ENCODE measurements at regions not wholly inside any gene's neighbourhood (a gene's known extent, or its start where the extent isn't known, plus 50 kb on each side); places are given as distances from the start of the nearest gene placed in this dataset.

GRCh38 chr13:74043237-74043636 is 91.0 kb downstream of the KLF12 start:
- no peak for DNase-seq

- peak in 1 of 5 experiments; percentile 4 for DNase-seq
These were observed 94.0 kb downstream of the KLF12 start for GRCh38 chr13:74040200-74040599.

GRCh38 chr13:74039667-74040066 is 94.5 kb downstream of the KLF12 start:
- DNase-seq, result no peak

DNA sequence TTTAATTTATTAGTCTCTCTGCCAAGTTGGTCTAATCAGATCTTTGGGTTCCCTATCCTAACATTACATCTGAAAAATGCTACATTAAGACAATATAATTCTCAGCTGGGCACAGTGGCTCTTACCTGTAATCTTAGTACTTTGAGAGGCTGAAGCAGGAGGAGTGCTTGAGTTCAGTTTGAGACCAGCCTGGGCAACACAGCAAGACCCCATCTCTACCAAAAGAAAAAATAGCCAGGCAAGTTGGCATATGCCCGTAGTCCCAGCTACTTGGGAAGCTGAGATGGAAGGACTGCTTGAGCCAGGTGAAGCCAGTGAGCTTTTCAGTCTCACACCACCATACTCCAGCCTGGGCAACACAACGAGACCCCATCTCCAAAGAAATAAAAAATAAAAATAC is 95.0 kb downstream of the KLF12 start:
- no peak for DNase-seq

GRCh38 chr13:74037762-74038161 is 96.4 kb downstream of the KLF12 start:
- peak in 1 of 5 experiments; percentile 86 for DNase-seq

- DNase-seq, result no peak
These were observed 97.8 kb downstream of the KLF12 start for GRCh38 chr13:74036373-74036772.

- no peak for DNase-seq
These were observed 98.3 kb downstream of the KLF12 start for GRCh38 chr13:74035896-74036295.

- DNase-seq, result no peak
These were observed 101.9 kb downstream of the KLF12 start for GRCh38 chr13:74032325-74032724.

DNA sequence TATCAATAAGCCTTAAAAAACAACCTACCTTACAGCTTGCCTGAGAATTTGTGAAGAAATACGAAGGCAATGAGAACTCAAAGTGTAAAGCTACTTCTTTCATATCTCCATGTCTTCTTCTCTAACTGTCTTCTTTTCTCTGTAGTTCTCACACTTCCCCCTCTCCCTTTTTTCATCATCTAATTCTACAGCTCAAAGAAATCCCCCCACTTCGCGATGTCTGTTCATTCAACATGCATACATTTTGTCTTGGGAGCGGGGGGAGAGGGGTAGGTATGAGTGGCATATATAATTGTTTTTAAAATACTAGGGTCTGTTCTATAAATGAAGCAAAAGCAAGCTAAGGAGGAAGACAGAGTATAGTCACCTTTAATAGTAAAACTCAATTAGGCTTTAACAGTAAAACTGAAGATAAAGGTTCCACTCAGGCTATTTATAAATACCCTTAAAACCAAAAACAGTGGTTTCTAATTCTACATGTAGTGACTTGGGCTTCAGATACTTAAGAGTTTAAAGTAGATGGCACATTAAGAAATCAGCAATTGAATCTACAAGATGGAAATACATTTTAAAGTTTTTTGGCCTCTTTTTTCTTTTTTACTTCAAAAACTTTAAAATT is 106.9 kb downstream of the KLF12 start:
- no peak for DNase-seq

- peak; percentile 10 to 83 (median 53) for DNase-seq
These were observed 107.5 kb downstream of the KLF12 start for GRCh38 chr13:74026753-74027152.

DNA sequence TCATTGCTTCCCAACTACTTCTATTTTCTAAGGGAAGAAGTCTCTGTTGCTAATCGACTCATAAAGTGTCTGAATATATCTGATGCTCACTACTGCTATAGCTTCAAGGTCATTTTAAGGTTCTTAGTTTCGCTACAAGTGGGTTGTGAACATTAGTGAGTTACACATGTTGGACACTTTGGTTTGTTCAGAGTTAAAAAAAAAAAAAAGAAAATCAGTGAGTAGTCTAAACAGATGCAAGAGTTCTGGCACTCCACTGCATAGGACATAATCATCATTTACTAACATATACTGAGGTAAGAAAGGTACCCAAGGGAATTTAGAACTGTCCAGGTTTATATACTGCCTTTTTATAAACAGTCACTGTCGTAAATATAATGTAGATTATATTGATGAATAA is 108.8 kb downstream of the KLF12 start:
- DNase-seq, result no peak

DNA sequence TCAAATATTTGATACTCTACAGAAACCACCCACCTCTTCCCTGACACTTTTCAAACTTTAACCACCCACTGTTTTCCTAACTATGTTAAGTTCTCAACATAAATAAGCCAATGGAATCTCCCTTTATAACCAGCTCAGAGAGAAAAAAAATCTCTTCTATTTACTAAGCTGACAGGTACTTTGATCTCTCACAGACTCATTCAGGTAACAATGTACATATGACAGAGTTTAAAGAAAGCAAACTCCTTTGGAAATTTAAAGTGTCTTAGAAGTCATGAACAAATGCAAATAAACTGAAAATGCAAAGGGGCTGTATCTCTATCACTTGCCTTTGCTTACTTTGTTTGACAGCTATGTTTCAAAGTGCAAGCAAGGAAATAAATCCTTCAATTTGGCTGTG is 109.3 kb downstream of the KLF12 start:
- no peak for DNase-seq

DNA sequence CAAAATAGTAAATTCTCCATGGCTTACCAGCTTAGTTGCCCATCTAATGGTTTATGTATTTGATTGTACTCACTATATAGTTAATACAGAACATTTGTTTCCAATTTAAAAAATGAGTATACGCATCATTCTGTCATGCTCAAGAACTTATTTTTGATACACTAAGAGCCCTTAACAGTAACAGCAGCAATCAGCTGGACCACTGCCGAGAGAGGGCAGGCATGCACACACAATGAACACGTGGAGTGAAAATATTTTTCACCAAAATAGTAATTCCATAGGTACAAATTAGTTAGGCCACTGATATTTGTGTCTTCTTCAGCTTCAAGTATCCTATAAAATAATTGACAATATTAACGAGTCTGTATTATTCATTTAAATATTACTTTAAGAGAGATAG is 109.9 kb downstream of the KLF12 start:
- DNase-seq, result no peak

DNA sequence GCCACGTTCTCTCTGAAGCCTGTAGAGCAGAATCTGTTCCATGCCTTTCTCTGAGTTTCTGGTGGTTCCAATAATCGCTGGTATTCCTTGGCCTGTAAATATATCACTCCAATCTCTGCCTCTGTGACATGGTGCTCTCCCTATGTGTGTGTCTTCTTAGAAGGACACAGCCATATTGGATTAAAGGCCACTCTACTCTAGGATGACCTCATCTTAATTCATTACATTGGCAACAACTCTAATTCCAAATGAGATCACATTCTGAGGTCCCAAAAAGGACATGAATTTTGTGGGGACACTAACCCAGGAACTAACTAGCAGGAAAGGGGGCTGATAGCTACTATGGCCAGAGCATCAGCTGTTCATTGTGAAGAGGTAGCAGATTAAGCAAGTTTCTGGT is 110.7 kb downstream of the KLF12 start:
- DNase-seq, result no peak

- no peak for DNase-seq
These were observed 112.7 kb downstream of the KLF12 start for GRCh38 chr13:74021505-74021904.

DNA sequence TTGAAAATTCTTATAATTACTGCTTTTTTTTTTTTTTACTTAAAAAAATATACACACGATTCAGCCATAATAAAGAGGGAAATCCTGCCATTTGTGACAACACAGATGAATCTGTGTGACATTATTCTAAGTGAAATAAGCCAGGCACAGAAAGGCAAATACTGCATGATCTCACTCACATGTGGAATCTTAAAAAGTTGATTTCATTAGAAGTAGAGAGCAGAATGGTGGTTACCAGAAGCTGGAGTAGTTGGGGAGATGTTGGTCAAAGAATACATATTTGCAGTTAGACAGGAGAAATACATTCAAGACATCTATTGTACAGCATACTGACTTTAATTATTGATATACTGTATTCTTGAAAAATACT is 116.2 kb downstream of the KLF12 start:
- DNase-seq, result no peak

- DNase-seq, result no peak
These were observed 116.7 kb downstream of the KLF12 start for GRCh38 chr13:74017301-74018061.

GRCh38 chr13:74015137-74015536 is 119.1 kb downstream of the KLF12 start:
- DNase-seq, result no peak

DNA sequence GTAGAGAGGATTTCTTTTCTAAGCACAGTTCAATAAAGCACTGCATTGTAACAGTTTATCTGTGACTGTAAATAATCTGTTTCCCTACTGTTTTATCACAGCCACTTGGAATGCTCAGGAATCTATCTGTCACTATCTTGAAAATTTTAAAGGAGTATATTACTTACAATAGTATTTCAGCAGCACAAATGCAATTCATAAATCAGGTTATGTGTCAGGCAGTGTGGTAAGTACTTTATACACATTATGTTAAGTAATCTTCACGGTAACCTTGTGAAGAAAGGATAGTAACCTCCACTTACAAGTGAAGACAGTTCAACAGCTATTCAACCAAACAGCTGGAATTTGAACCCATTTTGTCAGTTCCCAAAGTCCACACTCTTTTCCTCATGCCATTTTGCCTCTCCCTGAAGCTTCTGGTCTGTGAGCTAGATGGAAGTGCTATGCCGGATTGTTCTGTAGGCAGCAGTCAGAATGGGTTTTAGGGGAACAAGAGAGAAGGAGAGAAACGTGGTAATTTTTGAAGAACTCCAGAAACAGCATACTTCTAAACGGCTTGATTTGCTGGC is 125.0 kb downstream of the KLF12 start:
- no peak for DNase-seq

- no peak for DNase-seq
These were observed 127.5 kb downstream of the KLF12 start for GRCh38 chr13:74006666-74007065.

DNA sequence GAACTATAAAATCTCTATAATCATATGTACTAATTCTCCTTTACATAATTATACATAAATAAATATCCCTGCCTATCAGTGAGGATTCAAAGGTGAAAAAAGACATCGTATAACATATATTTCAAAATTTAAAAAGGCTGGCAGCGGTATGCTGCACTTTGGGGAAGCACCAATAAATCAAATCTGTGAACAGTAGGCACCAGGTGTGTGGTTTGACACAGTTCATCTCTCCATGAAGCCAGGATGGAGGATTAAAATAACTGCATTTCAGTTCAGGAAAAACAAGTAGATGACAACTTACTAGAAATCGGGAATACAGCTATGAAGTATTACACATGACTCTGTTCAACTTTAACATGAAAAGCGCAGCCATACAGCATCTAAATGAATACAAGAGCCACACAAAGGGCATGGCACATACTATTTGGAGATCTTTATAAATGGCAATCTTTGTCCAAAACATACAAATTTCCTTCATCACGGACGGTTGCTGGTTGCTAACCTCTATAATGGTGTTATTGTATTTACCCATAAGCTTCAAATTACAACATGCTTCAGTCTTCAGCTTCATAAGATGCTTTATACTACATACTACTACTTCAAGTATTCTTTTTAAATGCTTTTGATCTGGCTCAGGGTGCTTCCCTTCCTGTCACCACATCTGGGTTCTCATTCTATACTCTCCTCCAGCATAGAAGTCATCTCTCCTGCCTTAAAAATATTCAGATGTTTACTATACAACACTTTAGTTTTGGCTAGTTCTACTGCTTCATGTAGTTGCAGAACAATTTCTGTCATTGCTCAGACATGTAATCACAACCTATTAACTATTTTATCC is 128.7 kb downstream of the KLF12 start:
- no peak for DNase-seq

DNA sequence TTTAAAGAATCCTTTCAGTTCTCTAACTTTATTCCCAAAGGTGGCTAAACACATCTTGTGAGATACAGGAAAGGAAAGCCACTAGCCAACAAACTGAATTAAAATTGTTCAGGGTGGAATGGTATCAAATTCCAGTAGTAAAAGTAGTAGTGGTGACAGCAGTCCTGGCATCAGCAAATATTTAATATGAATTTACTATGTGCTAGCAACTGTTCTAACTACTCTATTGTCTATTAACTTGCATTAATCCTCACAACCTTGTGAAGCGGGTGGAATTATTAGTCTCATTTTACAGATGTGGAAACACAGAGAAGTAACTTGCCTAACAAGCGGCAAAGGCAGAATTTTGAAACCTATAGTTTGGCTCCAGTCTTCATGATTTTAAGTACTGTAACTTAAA is 130.1 kb downstream of the KLF12 start:
- DNase-seq, result no peak

DNA sequence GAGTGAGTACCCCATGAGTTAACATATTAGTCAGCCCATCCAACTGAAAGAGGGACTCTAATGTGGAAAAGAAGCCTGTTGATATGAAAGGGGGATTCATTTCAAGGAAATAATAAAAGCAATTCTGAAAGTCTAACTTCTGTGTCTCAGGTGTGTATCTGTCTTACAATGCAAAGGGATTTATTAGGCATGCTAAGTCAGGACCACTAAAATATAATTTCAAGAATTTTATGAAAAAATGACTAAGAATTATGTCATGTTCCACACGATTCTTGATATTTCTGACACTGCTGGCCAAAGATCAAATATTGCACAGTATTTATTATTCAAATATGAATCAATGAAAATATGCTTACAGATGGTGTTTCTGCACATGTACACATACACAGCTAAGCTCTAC is 130.8 kb downstream of the KLF12 start:
- no peak for DNase-seq
